ENCODE measurements at regions not wholly inside any gene's neighbourhood (a gene's known extent, or its start where the extent isn't known, plus 50 kb on each side); places are given as distances from the start of the nearest gene placed in this dataset.

GRCh38 chr6:44036196-44036595 is 91.1 kb downstream of the MRPL14 start:
- TF ChIP-seq EZH2 (IDR thresholded peaks at IDR 0.05; ENCODE audit: low read depth) = no peak
- no peak for TF ChIP-seq CTCF (conservative IDR thresholded peaks at IDR 0.05)
- Histone ChIP-seq H3K79me2 (ENCODE audit: low read depth) (peaks cover 47% of the 10 kb centered on the region), H3K4me2 (peak overlapping the region; percentile 78), H3K4me3 (no peak overlapping the region; the same call in 1 of the 2 replicates), H3K36me3 (ENCODE audit: low read depth) (no peaks in the 10 kb centered on the region), H3F3A (ENCODE audit: insufficient read depth, low read depth) (peaks cover 70% of the 10 kb centered on the region), H4K20me1 (ENCODE audit: insufficient read depth) (no peaks in the 10 kb centered on the region), H3K27ac (peak overlapping the region; percentile 98), H2AFZ (no peak overlapping the region), H3K9me3 (ENCODE audit: insufficient read depth, low read depth) (no peaks in the 10 kb centered on the region), H3K27me3 (ENCODE audit: insufficient read depth, low read depth) (no peaks in the 10 kb centered on the region), H3K9me2 (ENCODE audit: insufficient read depth) (no peaks in the 10 kb centered on the region), H3K4me1 (replicated peaks; ENCODE audit: insufficient read depth) (peaks cover 96% of the 10 kb centered on the region)
- intact Hi-C loops (cut with micrococcal nuclease; ENCODE audit: unreplicated experiment) = no loop called here
- BruUV-seq (replicated peaks) = no TSS peak
- peak; percentile 58 to 78 for DNase-seq
- ChIA-PET CTCF (interaction anchor here (0.5 to 0.6 kb wide), 2 partner anchors 33 to 265 kb away, joined by 3 read pairs; no protein-coding TSS in a partner anchor), POLR2A (ENCODE audit: unreplicated experiment) (interaction anchor here (0.5 kb wide), 1 partner anchor 34 kb away, joined by 4 read pairs; no protein-coding TSS in a partner anchor)

- TF ChIP-seq CTCF (conservative IDR thresholded peaks at IDR 0.05) = no peak
- H3K79me2 ChIP-seq (ENCODE audit: low read depth) = peaks cover 50% of the 10 kb centered on the region
- H3K4me2 ChIP-seq = peak overlapping the region; percentile 78
- H4K20me1 ChIP-seq (ENCODE audit: insufficient read depth) = no peaks in the 10 kb centered on the region
- no peaks in the 10 kb centered on the region for H3K9me3 ChIP-seq (ENCODE audit: insufficient read depth, low read depth)
- H3F3A ChIP-seq (ENCODE audit: insufficient read depth, low read depth) = peaks cover 67% of the 10 kb centered on the region
- BruUV-seq (replicated peaks) = TSS peak; percentile 90
- intact Hi-C loops (cut with micrococcal nuclease; ENCODE audit: unreplicated experiment) = loop anchor here (1.0 to 2.0 kb wide), 2 partner anchors 23 to 39 kb away; no protein-coding TSS in a partner anchor
- H3K27me3 ChIP-seq (ENCODE audit: insufficient read depth, low read depth) = no peaks in the 10 kb centered on the region
- H3K27ac ChIP-seq = peak overlapping the region; percentile 98
- H3K4me3 ChIP-seq = peak overlapping the region; percentile 17; the same call in 1 of the 2 replicates
- peak in 1 of 2 experiments; percentile 43 for DNase-seq
- peaks cover 94% of the 10 kb centered on the region for H3K4me1 ChIP-seq (replicated peaks; ENCODE audit: insufficient read depth)
- H3K36me3 ChIP-seq (ENCODE audit: low read depth) = no peaks in the 10 kb centered on the region
- POLR2A ChIA-PET (ENCODE audit: unreplicated experiment) = interaction anchor here (0.5 kb wide), 1 partner anchor 8 kb away, joined by 3 read pairs; no protein-coding TSS in a partner anchor
- CTCF ChIA-PET = no interaction called here
- H3K9me2 ChIP-seq (ENCODE audit: insufficient read depth) = no peaks in the 10 kb centered on the region
- no peak overlapping the region for H2AFZ ChIP-seq
Observed at GRCh38 chr6:44035621-44036020, 91.6 kb downstream of the MRPL14 start.

- H3K9me2 ChIP-seq (ENCODE audit: insufficient read depth) = no peaks in the 10 kb centered on the region
- H3K9me3 ChIP-seq (ENCODE audit: insufficient read depth, low read depth) = no peaks in the 10 kb centered on the region
- ChIA-PET POLR2A (ENCODE audit: unreplicated experiment) (interaction anchor here (0.5 to 0.6 kb wide), 2 partner anchors 9 to 406 kb away, joined by 3 to 35 read pairs; partner anchors contain the start of gene GTPBP2), CTCF (no interaction called here)
- H3K4me3 ChIP-seq = peak overlapping the region; percentile 24; the same call in 1 of the 2 replicates
- H3K4me2 ChIP-seq = peak overlapping the region; percentile 78
- no peak for TF ChIP-seq EZH2 (IDR thresholded peaks at IDR 0.05; ENCODE audit: low read depth)
- no peak for TF ChIP-seq CTCF (conservative IDR thresholded peaks at IDR 0.05)
- H3K79me2 ChIP-seq (ENCODE audit: low read depth) = peaks cover 50% of the 10 kb centered on the region
- no peaks in the 10 kb centered on the region for H4K20me1 ChIP-seq (ENCODE audit: insufficient read depth)
- BruUV-seq (replicated peaks) = TSS peak; percentile 63
- intact Hi-C loops (cut with micrococcal nuclease; ENCODE audit: unreplicated experiment) = loop anchor here (1.0 to 2.0 kb wide), 4 partner anchors 8 to 262 kb away; no protein-coding TSS in a partner anchor
- DNase-seq = peak; percentile 68 to 98
- H2AFZ ChIP-seq = no peak overlapping the region
- H3K27ac ChIP-seq = peak overlapping the region; percentile 98
- peaks cover 63% of the 10 kb centered on the region for H3F3A ChIP-seq (ENCODE audit: insufficient read depth, low read depth)
- H3K27me3 ChIP-seq (ENCODE audit: insufficient read depth, low read depth) = no peaks in the 10 kb centered on the region
- H3K36me3 ChIP-seq (ENCODE audit: low read depth) = no peaks in the 10 kb centered on the region
- H3K4me1 ChIP-seq (replicated peaks; ENCODE audit: insufficient read depth) = peaks cover 87% of the 10 kb centered on the region
Observed at GRCh38 chr6:44034931-44035345, 92.3 kb downstream of the MRPL14 start.

All from PC-9 (cell line).